CD8-positive, alpha-beta memory T cell (primary cell): ENCODE measurements at regions not wholly inside any gene's neighbourhood (a gene's known extent, or its start where the extent isn't known, plus 50 kb on each side); places are given as distances from the start of the nearest gene placed in this dataset.

ENCODE experiments used
- CTCF ChIA-PET: fragments of 350-600 bp; sonication (Branson Sonifier 250); formaldehyde crosslinking; loops from one replicate; lab custom pipeline; 2021; ENCODE audit warnings: antibody characterized with exemption; lab: Charles Lee
- POLR2A ChIA-PET: fragments of 350-600 bp; sonication (Branson Sonifier 250); formaldehyde crosslinking; loops from one replicate; lab custom pipeline; 2021; ENCODE audit warnings: antibody characterized with exemption; lab: Charles Lee
- DNase-seq, 5 donors: peaks; one replicate each; pipeline versions ENCODE4 v3.0.0 to v3.0.0-alpha.2; 2020 to 2022; ENCODE audit warnings: mixed read lengths in 1 of 5
- H3K27ac ChIP-seq: one replicate; pipeline ENCODE4 v1.7.0; 2013; ENCODE audit warnings: low read depth, mild to moderate bottlenecking, low read length, moderate library complexity
- H3K27me3 ChIP-seq: 2 replicates; pipeline ENCODE4 v1.7.0; 2013; ENCODE audit warnings: low read length, mild to moderate bottlenecking; ENCODE audit not compliant: insufficient read depth, poor library complexity, severe bottlenecking
- H3K36me3 ChIP-seq: 2 replicates; pipeline ENCODE4 v1.7.0; 2013; ENCODE audit warnings: mild to moderate bottlenecking, low read length, moderate library complexity; ENCODE audit not compliant: insufficient read depth
- H3K4me1 ChIP-seq: 2 replicates; pipeline ENCODE4 v1.7.0; 2013; ENCODE audit warnings: mild to moderate bottlenecking, low read length, moderate library complexity; ENCODE audit not compliant: insufficient read depth
- H3K4me3 ChIP-seq: 2 replicates; pipeline ENCODE4 v1.7.0; 2013; ENCODE audit warnings: mild to moderate bottlenecking, low read length
- H3K9me3 ChIP-seq: 2 replicates; pipeline ENCODE4 v1.7.0; 2013; ENCODE audit warnings: mild to moderate bottlenecking, low read length
- H3K27ac Mint-ChIP-seq, 8 donors: one replicate each; pipeline ENCODE4 v1.8.0; 2020 to 2021; ENCODE audit warnings: mixed read lengths in 8 of 8, mild to moderate bottlenecking in 6 of 8, inconsistent platforms in 3 of 8, moderate library complexity in 3 of 8
- H3K27me3 Mint-ChIP-seq, 2 donors: one replicate each; pipeline ENCODE4 v1.8.0; 2020 to 2021; ENCODE audit warnings: mixed read lengths in 2 of 2, mild to moderate bottlenecking in 1 of 2, moderate library complexity in 1 of 2
- H3K36me3 Mint-ChIP-seq, 3 donors: one replicate each; pipeline ENCODE4 v1.8.0; 2020 to 2021; ENCODE audit warnings: mixed read lengths in 3 of 3, inconsistent platforms in 1 of 3, mild to moderate bottlenecking in 1 of 3
- H3K4me1 Mint-ChIP-seq, 3 donors: one replicate each; pipeline ENCODE4 v1.8.0; 2020 to 2021; ENCODE audit warnings: mixed read lengths in 3 of 3, inconsistent platforms in 1 of 3, mild to moderate bottlenecking in 1 of 3
- H3K4me3 Mint-ChIP-seq, 7 donors: one replicate each; pipeline ENCODE4 v1.8.0; 2020 to 2021; ENCODE audit warnings: mixed read lengths in 7 of 7, mild to moderate bottlenecking in 6 of 7, moderate library complexity in 4 of 7, inconsistent platforms in 2 of 7
- H3K9me3 Mint-ChIP-seq, 5 donors: one replicate each; pipeline ENCODE4 v1.8.0; 2020 to 2022; ENCODE audit warnings: mixed read lengths in 5 of 5, mild to moderate bottlenecking in 3 of 5, moderate library complexity in 2 of 5, inconsistent platforms in 1 of 5

DNA sequence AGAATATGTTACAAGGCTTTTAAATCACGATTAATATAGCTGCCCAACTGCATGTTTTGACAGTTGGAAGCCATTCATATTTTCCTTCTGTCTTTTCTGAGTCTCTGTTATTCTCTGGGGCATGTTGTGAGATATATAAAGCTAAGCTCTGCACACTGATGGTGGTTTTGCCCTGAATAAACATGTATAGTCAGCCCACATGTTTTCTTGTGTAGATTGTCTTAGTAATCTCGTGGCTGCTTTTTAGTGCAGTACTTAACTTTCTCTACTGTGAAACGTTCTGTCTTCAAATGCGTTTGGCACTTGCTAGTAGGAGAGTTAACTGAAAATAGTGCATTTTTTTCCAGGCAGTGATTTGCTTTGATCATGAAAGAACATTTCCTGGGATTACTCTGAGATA, 268.5 kb downstream of the DNAJB9 start:
- ChIA-PET CTCF (no interaction called here), POLR2A (no interaction called here)
- no peaks in the 10 kb centered on the region for H3K4me1 ChIP-seq
- Mint-ChIP-seq H3K27ac (no peak overlapping the region), H3K36me3 (no peaks in the 10 kb centered on the region), H3K9me3 (peaks cover 0 to 19% (median 8%) of the 10 kb centered on the region in 5 donors), H3K27me3 (no peaks in the 10 kb centered on the region), H3K4me3 (no peak overlapping the region), H3K4me1 (no peaks in the 10 kb centered on the region)
- no peaks in the 10 kb centered on the region for H3K9me3 ChIP-seq
- no peak overlapping the region for H3K27ac ChIP-seq
- DNase-seq: no peak
- H3K27me3 ChIP-seq: no peaks in the 10 kb centered on the region
- no peak overlapping the region for H3K4me3 ChIP-seq
- H3K36me3 ChIP-seq: no peaks in the 10 kb centered on the region

- Mint-ChIP-seq H3K9me3 (peaks cover 0 to 11% (median 8%) of the 10 kb centered on the region in 5 donors), H3K27ac (no peak overlapping the region), H3K27me3 (no peaks in the 10 kb centered on the region), H3K36me3 (no peaks in the 10 kb centered on the region), H3K4me1 (no peaks in the 10 kb centered on the region), H3K4me3 (no peak overlapping the region)
- H3K4me3 ChIP-seq: no peak overlapping the region
- ChIA-PET POLR2A (no interaction called here), CTCF (no interaction called here)
- H3K27ac ChIP-seq: no peak overlapping the region
- H3K36me3 ChIP-seq: no peaks in the 10 kb centered on the region
- H3K4me1 ChIP-seq: no peaks in the 10 kb centered on the region
- no peaks in the 10 kb centered on the region for H3K27me3 ChIP-seq
- DNase-seq: no peak
- no peaks in the 10 kb centered on the region for H3K9me3 ChIP-seq
These were observed 269.4 kb downstream of the DNAJB9 start for GRCh38 chr7:108839076-108839475.

- Histone ChIP-seq H3K4me1 (no peaks in the 10 kb centered on the region), H3K9me3 (no peaks in the 10 kb centered on the region), H3K27me3 (no peaks in the 10 kb centered on the region), H3K4me3 (no peak overlapping the region), H3K27ac (no peak overlapping the region), H3K36me3 (no peaks in the 10 kb centered on the region)
- H3K36me3 Mint-ChIP-seq: no peaks in the 10 kb centered on the region
- H3K27me3 Mint-ChIP-seq: no peaks in the 10 kb centered on the region
- POLR2A ChIA-PET: no interaction called here
- H3K27ac Mint-ChIP-seq: no peak overlapping the region
- no peak for DNase-seq
- no peak overlapping the region for H3K4me3 Mint-ChIP-seq
- CTCF ChIA-PET: no interaction called here
- no peaks in the 10 kb centered on the region for H3K4me1 Mint-ChIP-seq
- peaks cover 0 to 7% (median 2%) of the 10 kb centered on the region in 5 donors for H3K9me3 Mint-ChIP-seq
These were observed 276.3 kb downstream of the DNAJB9 start for GRCh38 chr7:108845951-108846350.

GRCh38 chr7:108846471-108846870, 276.8 kb downstream of the DNAJB9 start:
- Mint-ChIP-seq H3K9me3 (peaks cover 0 to 7% (median 2%) of the 10 kb centered on the region in 5 donors), H3K27me3 (no peaks in the 10 kb centered on the region), H3K36me3 (no peaks in the 10 kb centered on the region), H3K27ac (no peak overlapping the region), H3K4me3 (no peak overlapping the region), H3K4me1 (no peaks in the 10 kb centered on the region)
- Histone ChIP-seq H3K27ac (no peak overlapping the region), H3K36me3 (no peaks in the 10 kb centered on the region), H3K27me3 (no peaks in the 10 kb centered on the region), H3K4me3 (no peak overlapping the region), H3K4me1 (no peaks in the 10 kb centered on the region), H3K9me3 (no peaks in the 10 kb centered on the region)
- POLR2A ChIA-PET: no interaction called here
- no peak for DNase-seq
- CTCF ChIA-PET: no interaction called here

DNA sequence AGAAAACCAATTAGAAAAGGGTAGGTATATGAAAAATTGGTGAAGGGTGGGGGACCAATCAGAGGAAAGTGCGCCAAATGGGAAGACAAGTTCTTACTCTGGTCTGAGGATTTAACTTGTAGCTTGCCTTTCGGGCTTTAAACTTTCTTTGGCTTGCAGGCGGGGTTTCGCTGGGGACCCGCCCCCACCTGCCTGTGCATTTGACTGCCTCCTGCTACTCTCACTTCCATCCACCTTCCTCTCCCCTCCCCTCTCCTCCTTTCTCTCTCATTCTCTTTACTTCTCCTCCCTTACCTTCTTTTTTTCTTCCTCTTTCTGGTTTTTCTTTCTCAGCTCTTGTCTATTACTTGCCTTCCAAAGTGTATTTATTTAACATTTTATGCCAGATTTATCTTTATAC, 278.8 kb downstream of the DNAJB9 start:
- no peaks in the 10 kb centered on the region for H3K4me1 Mint-ChIP-seq
- CTCF ChIA-PET: no interaction called here
- DNase-seq: no peak
- no peaks in the 10 kb centered on the region for H3K27me3 ChIP-seq
- no peaks in the 10 kb centered on the region for H3K4me1 ChIP-seq
- no peaks in the 10 kb centered on the region for H3K27me3 Mint-ChIP-seq
- peaks cover 0 to 7% (median 0%) of the 10 kb centered on the region in 5 donors for H3K9me3 Mint-ChIP-seq
- H3K4me3 Mint-ChIP-seq: no peak overlapping the region
- H3K9me3 ChIP-seq: no peaks in the 10 kb centered on the region
- H3K36me3 ChIP-seq: no peaks in the 10 kb centered on the region
- H3K4me3 ChIP-seq: no peak overlapping the region
- no peaks in the 10 kb centered on the region for H3K36me3 Mint-ChIP-seq
- no peak overlapping the region for H3K27ac ChIP-seq
- POLR2A ChIA-PET: no interaction called here
- no peak overlapping the region for H3K27ac Mint-ChIP-seq

GRCh38 chr7:108860615-108861014, 290.9 kb downstream of the DNAJB9 start:
- no peak overlapping the region for H3K27ac Mint-ChIP-seq
- peaks cover 0 to 8% (median 4%) of the 10 kb centered on the region in 5 donors for H3K9me3 Mint-ChIP-seq
- CTCF ChIA-PET: no interaction called here

GRCh38 chr7:108861071-108861470, 291.4 kb downstream of the DNAJB9 start:
- Mint-ChIP-seq H3K4me1 (no peaks in the 10 kb centered on the region), H3K27me3 (no peaks in the 10 kb centered on the region), H3K4me3 (no peak overlapping the region), H3K9me3 (peaks cover 0 to 8% (median 3%) of the 10 kb centered on the region in 5 donors), H3K27ac (no peak overlapping the region), H3K36me3 (no peaks in the 10 kb centered on the region)
- ChIA-PET CTCF (no interaction called here), POLR2A (no interaction called here)
- no peak for DNase-seq
- Histone ChIP-seq H3K36me3 (no peaks in the 10 kb centered on the region), H3K4me3 (no peak overlapping the region), H3K9me3 (no peaks in the 10 kb centered on the region), H3K27ac (no peak overlapping the region), H3K4me1 (no peaks in the 10 kb centered on the region), H3K27me3 (no peaks in the 10 kb centered on the region)

More at GRCh38 chr7:108860615-108861014, 290.9 kb downstream of the DNAJB9 start:
- no peaks in the 10 kb centered on the region for H3K4me1 ChIP-seq
- no peak overlapping the region for H3K27ac ChIP-seq
- H3K4me3 Mint-ChIP-seq: no peak overlapping the region
- H3K9me3 ChIP-seq: no peaks in the 10 kb centered on the region
- no peaks in the 10 kb centered on the region for H3K27me3 Mint-ChIP-seq
- DNase-seq: no peak
- no peaks in the 10 kb centered on the region for H3K4me1 Mint-ChIP-seq
- POLR2A ChIA-PET: no interaction called here
- no peaks in the 10 kb centered on the region for H3K36me3 Mint-ChIP-seq
- H3K4me3 ChIP-seq: no peak overlapping the region
- no peaks in the 10 kb centered on the region for H3K36me3 ChIP-seq
- no peaks in the 10 kb centered on the region for H3K27me3 ChIP-seq

DNA sequence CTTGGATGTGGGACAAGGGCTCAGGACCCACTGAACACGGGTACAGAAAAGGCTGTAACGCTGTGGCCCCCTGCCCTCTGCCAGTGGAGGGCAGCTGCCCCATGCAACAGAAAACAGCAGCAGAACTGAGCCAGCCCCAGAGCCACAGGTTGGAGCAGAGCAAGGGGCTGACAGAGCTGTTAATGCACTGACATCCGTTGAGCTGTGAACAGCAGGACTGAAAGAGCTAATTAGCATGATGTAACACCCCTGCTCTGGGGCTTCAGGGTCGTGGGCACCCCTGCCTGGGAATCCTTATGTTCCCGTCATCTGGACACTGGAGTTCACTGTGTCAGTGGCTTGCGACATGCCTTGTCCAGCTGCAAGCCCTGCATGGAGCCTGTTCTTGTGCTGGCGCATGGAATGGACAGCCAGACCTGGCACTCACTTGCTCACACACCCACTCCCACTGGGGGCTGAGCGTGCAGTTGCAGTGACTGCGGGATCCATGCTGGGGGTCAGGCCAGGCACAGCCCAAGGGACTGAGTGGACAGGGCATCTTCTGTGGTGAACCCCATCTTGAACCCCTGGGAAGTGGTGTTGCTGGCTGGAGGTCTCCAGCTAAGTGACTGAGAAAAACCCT, 293.7 kb downstream of the DNAJB9 start:
- Mint-ChIP-seq H3K4me3 (no peak overlapping the region), H3K27me3 (no peaks in the 10 kb centered on the region), H3K36me3 (no peaks in the 10 kb centered on the region), H3K4me1 (no peaks in the 10 kb centered on the region), H3K9me3 (peaks cover 0 to 4% (median 1%) of the 10 kb centered on the region in 5 donors), H3K27ac (no peak overlapping the region)
- H3K9me3 ChIP-seq: no peaks in the 10 kb centered on the region
- CTCF ChIA-PET: no interaction called here
- no peaks in the 10 kb centered on the region for H3K36me3 ChIP-seq
- POLR2A ChIA-PET: no interaction called here
- no peaks in the 10 kb centered on the region for H3K27me3 ChIP-seq
- no peak overlapping the region for H3K4me3 ChIP-seq
- no peak for DNase-seq
- no peaks in the 10 kb centered on the region for H3K4me1 ChIP-seq
- no peak overlapping the region for H3K27ac ChIP-seq
